ENCODE measurements at regions not wholly inside any gene's neighbourhood (a gene's known extent, or its start where the extent isn't known, plus 50 kb on each side); places are given as distances from the start of the nearest gene placed in this dataset.

DNA sequence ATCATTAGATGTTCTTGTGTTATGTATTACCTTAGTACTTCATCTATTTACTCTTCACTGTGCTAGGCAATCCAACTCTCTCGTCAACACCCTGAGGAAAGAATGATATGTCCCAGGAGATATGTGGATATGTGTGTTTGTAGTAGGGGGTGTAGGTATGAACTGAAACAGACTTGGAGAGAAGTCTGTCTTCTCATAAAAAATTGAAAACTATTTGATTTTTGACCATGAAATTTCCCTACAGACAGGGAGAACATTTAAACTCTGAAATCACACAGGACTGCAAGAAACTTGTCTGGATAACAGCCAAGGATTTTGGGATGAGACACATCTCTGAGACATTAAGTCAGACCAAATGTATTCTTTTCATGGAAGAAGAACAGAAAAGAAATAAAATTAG, 967.0 kb upstream of the FAT3 start:
- Histone ChIP-seq H3K4me1 (peaks cover 0 to 3% (median 0%) of the 10 kb centered on the region in 3 donors), H3K9me3 (no peaks in the 10 kb centered on the region), H3K27ac (no peak overlapping the region), H3K27me3 (no peaks in the 10 kb centered on the region), H3K4me3 (no peak overlapping the region), H3K36me3 (no peaks in the 10 kb centered on the region)
- 15 to 60% methylated on average over 1 of the region's 1 CpG for WGBS, 2 donors (ENCODE audit: low coverage in 1 of 2)
- ATAC-seq, result no peak
- no peak for TF ChIP-seq POLR2A (IDR thresholded peaks at IDR 0.05)
- TF ChIP-seq EP300 (IDR thresholded peaks at IDR 0.05), result no peak

DNA sequence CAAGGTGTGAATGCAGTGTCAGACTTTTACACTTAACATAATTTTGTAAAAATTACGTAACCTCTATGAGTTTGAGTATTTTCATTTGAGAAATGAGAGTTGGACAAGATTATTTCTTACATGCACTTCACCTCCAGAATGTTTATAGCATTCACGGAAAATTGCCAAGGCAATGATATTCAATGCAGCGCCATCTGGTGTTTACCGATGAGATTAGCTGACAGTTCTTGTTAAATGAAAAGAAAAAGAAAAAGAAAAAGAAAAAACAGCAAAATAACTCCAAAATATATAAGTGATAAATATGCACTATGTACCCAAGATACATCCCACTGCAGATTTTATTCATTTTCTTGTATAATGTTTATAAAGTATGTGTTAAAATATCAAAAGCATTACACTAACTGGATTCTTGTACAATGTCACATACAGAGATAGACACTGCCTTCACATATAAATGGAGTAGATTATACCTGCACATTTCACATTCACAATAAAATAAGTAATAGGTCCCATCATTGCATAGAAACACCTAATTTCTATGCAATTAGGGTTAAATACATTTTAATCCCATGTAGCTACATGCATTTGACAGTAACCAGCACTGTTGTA, 976.3 kb upstream of the FAT3 start:
- no peak overlapping the region for H3K27ac ChIP-seq
- 6 to 7% methylated on average over 4 of the region's 4 CpGs for WGBS, 2 donors (ENCODE audit: low coverage in 1 of 2)
- no peak for ATAC-seq
- no peaks in the 10 kb centered on the region for H3K27me3 ChIP-seq
- TF ChIP-seq, protein P1, sequence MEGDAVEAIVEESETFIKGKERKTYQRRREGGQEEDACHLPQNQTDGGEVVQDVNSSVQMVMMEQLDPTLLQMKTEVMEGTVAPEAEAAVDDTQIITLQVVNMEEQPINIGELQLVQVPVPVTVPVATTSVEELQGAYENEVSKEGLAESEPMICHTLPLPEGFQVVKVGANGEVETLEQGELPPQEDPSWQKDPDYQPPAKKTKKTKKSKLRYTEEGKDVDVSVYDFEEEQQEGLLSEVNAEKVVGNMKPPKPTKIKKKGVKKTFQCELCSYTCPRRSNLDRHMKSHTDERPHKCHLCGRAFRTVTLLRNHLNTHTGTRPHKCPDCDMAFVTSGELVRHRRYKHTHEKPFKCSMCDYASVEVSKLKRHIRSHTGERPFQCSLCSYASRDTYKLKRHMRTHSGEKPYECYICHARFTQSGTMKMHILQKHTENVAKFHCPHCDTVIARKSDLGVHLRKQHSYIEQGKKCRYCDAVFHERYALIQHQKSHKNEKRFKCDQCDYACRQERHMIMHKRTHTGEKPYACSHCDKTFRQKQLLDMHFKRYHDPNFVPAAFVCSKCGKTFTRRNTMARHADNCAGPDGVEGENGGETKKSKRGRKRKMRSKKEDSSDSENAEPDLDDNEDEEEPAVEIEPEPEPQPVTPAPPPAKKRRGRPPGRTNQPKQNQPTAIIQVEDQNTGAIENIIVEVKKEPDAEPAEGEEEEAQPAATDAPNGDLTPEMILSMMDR (IDR thresholded peaks at IDR 0.05), result peak; percentile 49 to 61 (median 56)
- TF ChIP-seq EP300 (IDR thresholded peaks at IDR 0.05), result no peak
- no peaks in the 10 kb centered on the region for H3K36me3 ChIP-seq
- peaks cover 0 to 6% (median 0%) of the 10 kb centered on the region in 3 donors for H3K4me1 ChIP-seq
- H3K4me3 ChIP-seq, result no peak overlapping the region
- H3K9me3 ChIP-seq, result no peaks in the 10 kb centered on the region

DNA sequence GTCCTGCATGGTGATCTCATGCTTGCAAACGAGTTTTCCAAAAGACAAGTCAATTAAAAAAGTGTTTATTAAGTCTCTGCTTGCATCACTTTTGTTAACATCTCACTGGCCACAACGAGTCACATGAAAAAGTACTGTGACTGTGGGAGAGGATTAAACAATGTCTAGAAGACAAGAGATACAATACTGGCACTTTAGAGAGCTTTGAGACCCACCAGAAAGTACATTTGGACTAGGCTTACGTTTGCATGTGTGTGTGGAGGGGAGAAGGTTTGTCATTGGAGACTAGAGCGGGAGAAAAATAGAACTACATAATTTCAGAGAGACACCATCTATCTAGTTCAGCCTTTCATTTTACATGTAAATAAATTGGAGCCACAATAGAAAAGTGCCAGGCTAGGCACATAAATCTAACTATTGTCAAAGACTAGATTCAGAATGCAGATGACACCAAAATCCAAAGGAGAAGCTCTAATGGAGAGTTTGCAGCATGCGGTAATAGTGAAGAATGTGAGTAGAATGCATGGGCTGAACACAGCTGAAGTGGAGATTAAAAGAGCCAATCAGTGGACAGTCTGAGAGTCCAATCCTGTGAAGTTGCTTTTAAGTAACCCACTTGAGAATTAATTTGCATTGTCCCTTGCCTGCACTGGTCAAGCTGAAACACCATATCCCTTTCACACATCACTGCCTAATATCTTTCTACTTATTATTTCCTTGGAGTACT, 977.4 kb upstream of the FAT3 start:
- Histone ChIP-seq H3K4me1 (peaks cover 0 to 6% (median 0%) of the 10 kb centered on the region in 3 donors), H3K4me3 (no peak overlapping the region), H3K9me3 (no peaks in the 10 kb centered on the region), H3K27me3 (no peaks in the 10 kb centered on the region), H3K27ac (no peak overlapping the region), H3K36me3 (no peaks in the 10 kb centered on the region)
- WGBS, 2 donors (ENCODE audit: low coverage in 1 of 2), result 64 to 77% methylated on average over 5 of the region's 5 CpGs
- no peak for ATAC-seq
- no peak for TF ChIP-seq EP300 (IDR thresholded peaks at IDR 0.05)
- TF ChIP-seq, protein P1 (IDR thresholded peaks at IDR 0.05), result no peak
- TF ChIP-seq POLR2A (IDR thresholded peaks at IDR 0.05), result no peak
- TF ChIP-seq POLR2AphosphoS5 (IDR thresholded peaks at IDR 0.05), result no peak

DNA sequence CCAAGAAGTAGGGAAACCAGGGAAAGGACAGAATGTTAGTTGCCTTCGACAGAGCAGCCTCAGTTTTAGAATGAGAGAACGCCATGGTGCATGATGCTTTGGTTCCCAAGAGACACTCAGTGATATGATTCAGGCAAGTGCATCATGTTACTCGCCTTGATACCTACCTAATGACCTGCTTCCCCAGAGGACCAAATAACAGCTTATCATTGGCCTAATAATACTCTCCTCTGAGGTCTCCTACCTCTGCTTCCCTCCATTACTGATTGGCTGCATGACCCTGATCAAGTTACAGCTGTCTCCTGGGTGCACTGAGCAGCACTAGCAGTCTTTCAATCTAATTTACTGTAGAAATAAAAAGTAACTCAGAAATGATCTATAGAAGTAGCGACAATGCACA, 979.7 kb upstream of the FAT3 start:
- no peak overlapping the region for H3K4me3 ChIP-seq
- H3K27ac ChIP-seq, result no peak overlapping the region
- no peaks in the 10 kb centered on the region for H3K9me3 ChIP-seq
- TF ChIP-seq POLR2A (IDR thresholded peaks at IDR 0.05) (no peak), EP300 (IDR thresholded peaks at IDR 0.05) (no peak), POLR2AphosphoS5 (IDR thresholded peaks at IDR 0.05) (no peak)
- TF ChIP-seq, protein P1 (IDR thresholded peaks at IDR 0.05), result no peak
- H3K27me3 ChIP-seq, result no peaks in the 10 kb centered on the region
- no peak for ATAC-seq
- no peaks in the 10 kb centered on the region for H3K36me3 ChIP-seq
- WGBS, 2 donors (ENCODE audit: low coverage in 1 of 2), result 91 to 97% methylated on average over 4 of the region's 4 CpGs
- H3K4me1 ChIP-seq, result peaks cover 0 to 6% (median 0%) of the 10 kb centered on the region in 3 donors

DNA sequence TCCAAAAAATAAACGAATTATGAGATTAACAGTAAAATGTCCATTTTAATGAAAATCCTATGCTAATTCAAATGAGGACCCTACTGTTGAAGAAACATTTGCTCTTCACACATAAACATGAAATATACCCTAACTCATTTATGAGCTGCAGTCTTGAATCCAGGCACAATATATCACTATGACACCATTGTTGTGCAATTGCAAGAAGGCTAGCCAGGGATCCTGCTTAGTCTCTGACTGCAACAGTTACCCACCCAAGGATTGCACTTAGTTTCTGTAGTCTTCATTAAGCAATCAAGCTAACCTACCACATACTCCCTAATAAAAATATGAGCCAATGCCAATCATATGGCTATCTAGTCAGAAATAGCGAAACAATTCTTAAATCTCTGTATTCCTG, 981.0 kb upstream of the FAT3 start:
- H3K4me1 ChIP-seq, result peaks cover 0 to 6% (median 0%) of the 10 kb centered on the region in 3 donors
- WGBS, 2 donors (ENCODE audit: low coverage in 1 of 2), result 80 to 90% methylated on average over 2 of the region's 2 CpGs
- no peaks in the 10 kb centered on the region for H3K36me3 ChIP-seq
- H3K9me3 ChIP-seq, result no peaks in the 10 kb centered on the region
- no peak overlapping the region for H3K4me3 ChIP-seq
- TF ChIP-seq EP300 (IDR thresholded peaks at IDR 0.05) (no peak), POLR2AphosphoS5 (IDR thresholded peaks at IDR 0.05) (no peak), POLR2A (IDR thresholded peaks at IDR 0.05) (no peak)
- TF ChIP-seq, protein P1 (IDR thresholded peaks at IDR 0.05), result no peak
- H3K27ac ChIP-seq, result no peak overlapping the region
- ATAC-seq, result peak; percentile 73
- H3K27me3 ChIP-seq, result no peaks in the 10 kb centered on the region
